HG03139 (cell line): ENCODE measurements at regions not wholly inside any gene's neighbourhood (a gene's known extent, or its start where the extent isn't known, plus 50 kb on each side); places are given as distances from the start of the nearest gene placed in this dataset.
"Not testable (repeated sequence)": the region's sequence is repeated elsewhere in the genome, so short reads cannot be mapped to it uniquely, and the experiment has no call there.

Experiments used
- ATAC-seq: cut with Tn5 transposase; IDR thresholded peaks from one replicate; pipeline ENCODE4 v1.9.1; 2021; ENCODE audit not compliant: unreplicated experiment

- no peak for ATAC-seq
Observed at GRCh38 chr3:27779176-27779575, 57.1 kb upstream of the EOMES start.

- no peak for ATAC-seq
Observed at GRCh38 chr3:27789420-27789819, 67.3 kb upstream of the EOMES start.

GRCh38 chr3:27791956-27792355 is 69.8 kb upstream of the EOMES start:
- no peak for ATAC-seq

GRCh38 chr3:27792869-27793268 is 70.7 kb upstream of the EOMES start:
- ATAC-seq = no peak

- ATAC-seq = no peak
Observed at GRCh38 chr3:27794211-27794610, 72.1 kb upstream of the EOMES start.

- ATAC-seq = no peak
Observed at GRCh38 chr3:27796365-27796875, 74.3 kb upstream of the EOMES start.

GRCh38 chr3:27797773-27798172 is 75.7 kb upstream of the EOMES start:
- ATAC-seq = no peak

- no peak for ATAC-seq
Observed at GRCh38 chr3:27800261-27800660, 78.1 kb upstream of the EOMES start.

- ATAC-seq = no peak
Observed at GRCh38 chr3:27802425-27802824, 80.3 kb upstream of the EOMES start.

- no peak for ATAC-seq
Observed at GRCh38 chr3:27802849-27803248, 80.7 kb upstream of the EOMES start.

GRCh38 chr3:27805282-27805681 is 83.2 kb upstream of the EOMES start:
- ATAC-seq = no peak

GRCh38 chr3:27813255-27813654 is 91.1 kb upstream of the EOMES start:
- no peak for ATAC-seq

GRCh38 chr3:27821609-27822008 is 99.5 kb upstream of the EOMES start:
- not testable (repeated sequence) for ATAC-seq

- no peak for ATAC-seq
Observed at GRCh38 chr3:27824312-27825200, 102.4 kb upstream of the EOMES start.

- ATAC-seq = no peak
Observed at GRCh38 chr3:27826448-27826847, 104.3 kb upstream of the EOMES start.

GRCh38 chr3:27827041-27827440 is 104.9 kb upstream of the EOMES start:
- ATAC-seq = no peak

- ATAC-seq = no peak
Observed at GRCh38 chr3:27840807-27841594, 118.9 kb upstream of the EOMES start.

- no peak for ATAC-seq
Observed at GRCh38 chr3:27844052-27844675, 122.0 kb upstream of the EOMES start.

- no peak for ATAC-seq
Observed at GRCh38 chr3:27847697-27848096, 125.6 kb upstream of the EOMES start.

- ATAC-seq = no peak
Observed at GRCh38 chr3:27848826-27849225, 126.7 kb upstream of the EOMES start.

- ATAC-seq = no peak
Observed at GRCh38 chr3:27859821-27860220, 137.7 kb upstream of the EOMES start.
